ENCODE measurements at regions not wholly inside any gene's neighbourhood (a gene's known extent, or its start where the extent isn't known, plus 50 kb on each side); places are given as distances from the start of the nearest gene placed in this dataset.

DNA sequence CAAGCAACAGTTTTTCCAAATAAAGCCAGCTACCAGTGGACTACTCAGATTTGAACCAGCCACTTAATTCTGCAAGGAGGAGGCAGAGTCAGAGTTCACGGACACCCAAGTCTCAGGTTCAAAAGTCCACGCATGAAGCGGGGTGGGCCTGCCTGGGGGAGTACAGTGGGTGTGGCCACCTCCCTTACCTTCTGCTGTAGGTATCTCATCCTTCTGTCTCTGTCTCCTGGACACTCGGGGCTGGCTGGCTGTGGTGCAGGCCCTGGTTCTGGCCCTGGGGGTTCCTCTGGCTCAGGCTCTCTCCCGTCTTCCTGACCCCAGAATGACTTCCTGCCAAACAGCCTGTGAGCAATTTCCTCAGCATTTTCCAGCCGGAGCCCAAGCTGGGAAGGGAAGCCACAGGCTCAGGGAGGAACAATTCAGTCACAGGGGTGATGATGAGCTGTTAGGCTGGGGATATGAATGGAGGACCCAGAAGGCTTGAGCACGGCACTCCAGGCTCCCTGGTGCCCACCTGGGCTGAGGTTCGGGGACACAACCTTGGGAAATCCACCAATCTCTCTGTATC, 101.9 kb downstream of the LITAF start:
- no peak overlapping the region for H3K27ac Mint-ChIP-seq
- no peaks in the 10 kb centered on the region for H3K4me1 Mint-ChIP-seq (ENCODE audit: unreplicated experiment)
- TF ChIP-seq, protein P1, sequence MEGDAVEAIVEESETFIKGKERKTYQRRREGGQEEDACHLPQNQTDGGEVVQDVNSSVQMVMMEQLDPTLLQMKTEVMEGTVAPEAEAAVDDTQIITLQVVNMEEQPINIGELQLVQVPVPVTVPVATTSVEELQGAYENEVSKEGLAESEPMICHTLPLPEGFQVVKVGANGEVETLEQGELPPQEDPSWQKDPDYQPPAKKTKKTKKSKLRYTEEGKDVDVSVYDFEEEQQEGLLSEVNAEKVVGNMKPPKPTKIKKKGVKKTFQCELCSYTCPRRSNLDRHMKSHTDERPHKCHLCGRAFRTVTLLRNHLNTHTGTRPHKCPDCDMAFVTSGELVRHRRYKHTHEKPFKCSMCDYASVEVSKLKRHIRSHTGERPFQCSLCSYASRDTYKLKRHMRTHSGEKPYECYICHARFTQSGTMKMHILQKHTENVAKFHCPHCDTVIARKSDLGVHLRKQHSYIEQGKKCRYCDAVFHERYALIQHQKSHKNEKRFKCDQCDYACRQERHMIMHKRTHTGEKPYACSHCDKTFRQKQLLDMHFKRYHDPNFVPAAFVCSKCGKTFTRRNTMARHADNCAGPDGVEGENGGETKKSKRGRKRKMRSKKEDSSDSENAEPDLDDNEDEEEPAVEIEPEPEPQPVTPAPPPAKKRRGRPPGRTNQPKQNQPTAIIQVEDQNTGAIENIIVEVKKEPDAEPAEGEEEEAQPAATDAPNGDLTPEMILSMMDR (conservative IDR thresholded peaks at IDR 0.05) = no peak
- H3K9me3 Mint-ChIP-seq = peaks cover 14% of the 10 kb centered on the region
- no peaks in the 10 kb centered on the region for H3K27me3 Mint-ChIP-seq
- no peaks in the 10 kb centered on the region for H3K36me3 Mint-ChIP-seq
- H3K4me3 Mint-ChIP-seq = no peak overlapping the region
- DNase-seq (ENCODE audit: extremely low spot score, unreplicated experiment) = no peak

DNA sequence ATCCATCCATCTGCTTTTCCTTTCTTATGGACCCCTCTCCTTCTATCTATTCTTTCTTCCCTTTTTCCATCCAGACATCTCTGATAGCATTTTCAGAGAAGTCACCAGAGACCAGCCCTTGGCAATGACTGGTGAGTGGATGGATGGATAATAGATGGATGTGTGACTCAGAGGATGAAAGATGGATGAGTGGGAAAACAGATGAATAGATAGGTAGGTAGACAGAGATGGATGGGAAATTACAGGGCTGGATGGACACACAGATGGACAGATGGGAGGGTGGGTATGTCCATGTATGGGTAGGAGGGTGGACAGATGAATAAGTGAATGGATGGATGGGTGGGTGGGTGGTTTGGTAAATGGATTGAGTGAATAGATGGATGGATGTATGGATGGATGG, 101.0 kb downstream of the LITAF start:
- Mint-ChIP-seq H3K9me3 (peaks cover 17% of the 10 kb centered on the region), H3K4me1 (ENCODE audit: unreplicated experiment) (no peaks in the 10 kb centered on the region)

DNA sequence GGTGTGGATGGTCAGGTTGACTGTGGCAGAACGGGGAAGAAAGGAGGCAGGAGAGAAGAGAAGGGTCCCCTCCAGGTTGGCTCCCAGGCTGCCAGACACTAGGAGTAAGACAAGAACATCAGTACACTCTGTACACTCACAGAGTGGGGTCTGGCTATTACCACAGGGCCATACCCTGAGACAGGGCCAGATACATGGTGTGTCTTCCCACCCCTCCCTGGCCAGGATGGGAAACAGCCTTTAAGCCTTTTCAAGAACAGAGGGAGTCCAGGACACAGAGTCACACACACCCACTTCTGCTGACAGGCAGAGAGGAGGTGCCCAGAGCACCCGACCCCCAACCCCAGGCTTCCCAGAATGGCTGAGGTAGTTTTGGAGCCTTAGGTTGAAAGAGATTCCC, 99.4 kb downstream of the LITAF start:
- H3K36me3 Mint-ChIP-seq = no peaks in the 10 kb centered on the region
- TF ChIP-seq, protein P1 (conservative IDR thresholded peaks at IDR 0.05) = no peak
- no peaks in the 10 kb centered on the region for H3K4me1 Mint-ChIP-seq (ENCODE audit: unreplicated experiment)
- peaks cover 18% of the 10 kb centered on the region for H3K9me3 Mint-ChIP-seq
- no peak for DNase-seq (ENCODE audit: extremely low spot score, unreplicated experiment)
- H3K4me3 Mint-ChIP-seq = no peak overlapping the region
- H3K27me3 Mint-ChIP-seq = no peaks in the 10 kb centered on the region
- H3K27ac Mint-ChIP-seq = no peak overlapping the region

More for the DNA sequence above, 101.0 kb downstream of the LITAF start:
- H3K36me3 Mint-ChIP-seq = no peaks in the 10 kb centered on the region
- no peak for DNase-seq (ENCODE audit: extremely low spot score, unreplicated experiment)
- TF ChIP-seq, protein P1 (conservative IDR thresholded peaks at IDR 0.05) = no peak
- no peak overlapping the region for H3K4me3 Mint-ChIP-seq
- H3K27ac Mint-ChIP-seq = no peak overlapping the region
- H3K27me3 Mint-ChIP-seq = no peaks in the 10 kb centered on the region

DNA sequence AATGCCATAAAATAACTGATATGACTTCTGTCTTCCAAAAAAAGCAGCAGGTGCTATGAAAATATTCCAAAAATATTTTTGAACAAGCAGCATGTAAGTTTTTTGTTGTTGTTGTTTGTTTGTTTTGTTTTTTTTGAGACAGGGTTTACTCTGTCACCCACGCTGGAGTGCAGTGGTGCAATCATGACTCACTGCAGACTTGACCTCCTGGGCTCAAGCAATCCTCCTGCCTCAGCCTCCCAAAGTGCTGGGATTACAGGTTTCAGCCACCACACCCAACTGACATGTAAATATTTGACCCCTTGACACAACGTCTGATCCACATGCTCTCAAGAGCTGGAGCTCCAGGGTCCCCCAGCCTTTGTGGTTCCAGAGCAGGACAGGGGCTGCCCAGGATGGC, 98.4 kb downstream of the LITAF start:
- Mint-ChIP-seq H3K4me3 (no peak overlapping the region), H3K27ac (no peak overlapping the region), H3K27me3 (no peaks in the 10 kb centered on the region), H3K9me3 (peaks cover 11% of the 10 kb centered on the region), H3K36me3 (no peaks in the 10 kb centered on the region), H3K4me1 (ENCODE audit: unreplicated experiment) (no peaks in the 10 kb centered on the region)
- TF ChIP-seq, protein P1 (conservative IDR thresholded peaks at IDR 0.05) = no peak
- DNase-seq (ENCODE audit: extremely low spot score, unreplicated experiment) = no peak

DNA sequence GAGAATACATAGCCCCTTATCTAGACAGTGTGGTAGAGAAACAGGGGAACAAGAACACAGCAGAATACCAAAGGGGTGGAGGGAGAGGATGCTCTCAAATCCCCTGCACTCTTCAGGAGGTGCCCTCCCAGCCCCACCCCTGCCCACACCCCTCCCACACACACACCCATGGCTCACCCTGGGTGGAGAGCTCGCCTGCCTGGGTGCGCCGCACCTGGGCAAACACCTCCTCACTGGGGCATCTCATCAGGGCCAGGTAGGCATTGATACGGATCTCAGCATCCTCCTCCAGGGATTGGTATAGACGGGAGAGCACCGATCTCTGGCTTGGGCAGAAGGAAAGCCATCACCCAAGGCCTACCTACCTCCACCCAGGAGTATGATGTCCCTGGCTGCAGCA, 95.2 kb downstream of the LITAF start:
- H3K9me3 Mint-ChIP-seq = peaks cover 10% of the 10 kb centered on the region
- H3K27me3 Mint-ChIP-seq = no peaks in the 10 kb centered on the region
- no peaks in the 10 kb centered on the region for H3K36me3 Mint-ChIP-seq
- H3K27ac Mint-ChIP-seq = no peak overlapping the region
- no peak for DNase-seq (ENCODE audit: extremely low spot score, unreplicated experiment)
- no peak overlapping the region for H3K4me3 Mint-ChIP-seq
- TF ChIP-seq, protein P1 (conservative IDR thresholded peaks at IDR 0.05) = no peak
- peaks cover 6% of the 10 kb centered on the region for H3K4me1 Mint-ChIP-seq (ENCODE audit: unreplicated experiment)

Measured in type B pancreatic cell (in vitro differentiated cells).